HepG2 (cell line): ENCODE measurements at regions not wholly inside any gene's neighbourhood (a gene's known extent, or its start where the extent isn't known, plus 50 kb on each side); places are given as distances from the start of the nearest gene placed in this dataset.

Experiments
- ATF6 ChIP-seq: sonication (generic); formaldehyde crosslinking; conservative IDR thresholded peaks from 2 replicates; pipeline ENCODE4 v1.4.0; 2020; ENCODE audit warnings: missing genetic modification reagents
- BATF2 ChIP-seq: sonication (generic); formaldehyde crosslinking; IDR thresholded peaks from 2 replicates; pipeline ENCODE4 v1.8.0; 2022; ENCODE audit warnings: mild to moderate bottlenecking, missing genetic modification reagents, moderate library complexity
- HDAC2 ChIP-seq: sonication (generic); formaldehyde crosslinking; IDR thresholded peaks from 2 replicates; pipeline ENCODE4 v1.4.0; 2020; ENCODE audit warnings: missing genetic modification reagents
- HNRNPUL1 ChIP-seq: fragments of 200-400 bp; formaldehyde crosslinking; IDR thresholded peaks from 2 replicates; pipeline ENCODE4 v1.6.1; 2017; ENCODE audit warnings: low read depth, mild to moderate bottlenecking, low read length, moderate library complexity
- MXD1 ChIP-seq: sonication (generic); formaldehyde crosslinking; IDR thresholded peaks from 2 replicates; pipeline ENCODE4 v1.4.0; 2020; ENCODE audit warnings: mild to moderate bottlenecking, missing genetic modification reagents
- PAWR ChIP-seq: sonication (generic); formaldehyde crosslinking; IDR thresholded peaks from 2 replicates; pipeline ENCODE4 v1.4.0; 2020; ENCODE audit warnings: missing genetic modification reagents, mild to moderate bottlenecking, borderline replicate concordance
- PAXIP1 ChIP-seq: sonication (generic); formaldehyde crosslinking; conservative IDR thresholded peaks from 2 replicates; pipeline ENCODE4 v1.4.0; 2020; ENCODE audit warnings: mild to moderate bottlenecking, missing genetic modification reagents, moderate library complexity
- PLSCR1 ChIP-seq: sonication (generic); formaldehyde crosslinking; IDR thresholded peaks from 2 replicates; pipeline ENCODE4 v1.5.0; 2020; ENCODE audit warnings: missing genetic modification reagents, mild to moderate bottlenecking, borderline replicate concordance
- SKI ChIP-seq: fragments of 450-650 bp; IDR thresholded peaks from one replicate; pipeline ENCODE4 v1.6.1; 2018; ENCODE audit warnings: mild to moderate bottlenecking; ENCODE audit not compliant: partially characterized antibody
- SP4 ChIP-seq: sonication (generic); formaldehyde crosslinking; IDR thresholded peaks from 2 replicates; pipeline ENCODE4 v1.8.1; 2023; ENCODE audit warnings: mild to moderate bottlenecking, missing genetic modification reagents
- ZMYM2 ChIP-seq: sonication (generic); formaldehyde crosslinking; IDR thresholded peaks from 2 replicates; pipeline ENCODE4 v1.8.0; 2022; ENCODE audit warnings: mild to moderate bottlenecking, missing genetic modification reagents
- ZNF431 ChIP-seq: sonication (generic); formaldehyde crosslinking; IDR thresholded peaks from 2 replicates; pipeline ENCODE4 v1.9.0; 2022; ENCODE audit warnings: missing genetic modification reagents, low read depth, mild to moderate bottlenecking, borderline replicate concordance
- ZNF496 ChIP-seq: sonication (generic); formaldehyde crosslinking; IDR thresholded peaks from 2 replicates; pipeline ENCODE4 v1.8.1; 2023; ENCODE audit warnings: mild to moderate bottlenecking, moderate library complexity, missing genetic modification reagents; ENCODE audit not compliant: insufficient replicate concordance
- ZNF512 ChIP-seq: sonication (generic); formaldehyde crosslinking; IDR thresholded peaks from 2 replicates; pipeline ENCODE4 v1.4.0; 2020; ENCODE audit warnings: mild to moderate bottlenecking, missing genetic modification reagents
- ZNF513 ChIP-seq: sonication (generic); formaldehyde crosslinking; conservative IDR thresholded peaks from 2 replicates; pipeline ENCODE4 v1.5.0; 2020; ENCODE audit warnings: missing genetic modification reagents
- ZNF569 ChIP-seq: sonication (generic); formaldehyde crosslinking; IDR thresholded peaks from 2 replicates; pipeline ENCODE4 v1.5.0; 2020; ENCODE audit warnings: mild to moderate bottlenecking, missing genetic modification reagents, moderate library complexity, borderline replicate concordance

GRCh38 chr6:26285143-26286134, 79.6 kb upstream of the BTN3A2 start (continued):
- peak; percentile 86; the same call in 1 of the 2 replicates for TF ChIP-seq SP4 (CRISPR knock-in tag)
- no peak for TF ChIP-seq PLSCR1 (CRISPR knock-in tag)
- no peak for TF ChIP-seq BATF2 (CRISPR knock-in tag)
- TF ChIP-seq HDAC2 (CRISPR knock-in tag): peak; percentile 88
- TF ChIP-seq ZNF431: peak; percentile 75; the same call in 1 of the 2 replicates
- no peak for TF ChIP-seq ZNF512
- no peak for TF ChIP-seq ZNF513
- 0 out of 2 replicates have a peak, but pooled peaks have one; percentile 44 for TF ChIP-seq ATF6 (CRISPR knock-in tag)
- no peak for TF ChIP-seq ZNF496 (CRISPR knock-in tag)
- TF ChIP-seq ZNF569: no peak
- TF ChIP-seq PAWR (CRISPR knock-in tag): no peak
- no peak for TF ChIP-seq SKI
- no peak for TF ChIP-seq HNRNPUL1
- peak; percentile 66; the same call in 1 of the 2 replicates for TF ChIP-seq MXD1 (CRISPR knock-in tag)
- peak; percentile 56 for TF ChIP-seq PAXIP1 (CRISPR knock-in tag)
- peak; percentile 92 for TF ChIP-seq ZMYM2 (CRISPR knock-in tag)
